ENCODE measurements at regions not wholly inside any gene's neighbourhood (a gene's known extent, or its start where the extent isn't known, plus 50 kb on each side); places are given as distances from the start of the nearest gene placed in this dataset.

DNA sequence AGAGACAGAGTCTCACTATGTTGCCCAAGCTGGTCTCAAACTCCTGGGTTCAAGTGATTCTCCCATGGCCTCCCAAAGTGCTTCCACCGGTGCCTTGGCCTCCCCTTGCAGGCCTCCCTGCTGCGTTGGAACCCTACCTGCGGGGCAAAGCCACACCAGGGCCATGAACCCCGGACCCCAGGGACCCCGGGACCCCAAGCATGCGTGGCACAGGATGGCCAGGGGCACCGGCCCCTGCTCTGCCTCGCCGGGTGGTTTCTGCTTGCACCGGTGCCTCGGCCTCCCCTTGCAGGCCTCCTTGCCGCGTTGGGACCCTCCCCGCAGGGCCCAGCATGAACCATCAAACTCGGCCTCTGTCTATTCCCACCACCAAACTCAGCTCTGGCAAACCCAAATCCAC lies 301.0 kb upstream of the NPVF start:
- no peaks in the 10 kb centered on the region for H4K20me1 ChIP-seq (ENCODE audit: insufficient read depth)
- POLR2A ChIA-PET (ENCODE audit: unreplicated experiment): no interaction called here
- H3K27ac ChIP-seq: no peak overlapping the region

DNA sequence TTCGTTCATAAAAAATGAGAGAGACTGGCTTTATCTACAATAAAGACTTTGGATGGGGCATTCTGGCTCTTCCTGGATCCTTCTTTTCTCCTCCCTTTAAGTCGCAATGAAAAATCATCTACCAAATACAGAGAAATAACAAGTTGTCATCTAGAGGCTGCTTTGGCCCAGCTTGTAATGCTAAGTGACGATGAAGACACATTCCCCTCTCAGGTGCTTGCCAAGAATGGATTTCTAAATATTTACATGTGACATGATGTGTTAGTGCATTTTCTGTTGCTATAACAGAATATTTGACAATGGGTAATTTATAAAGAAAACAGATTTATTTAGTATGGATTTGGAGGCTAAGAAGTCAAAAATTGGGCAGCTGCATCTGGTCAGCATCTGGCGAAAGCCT lies 308.6 kb upstream of the NPVF start:
- no peaks in the 10 kb centered on the region for H3K9me2 ChIP-seq (ENCODE audit: insufficient read depth)
- TF ChIP-seq CTCF (conservative IDR thresholded peaks at IDR 0.05): no peak
- TF ChIP-seq EZH2 (IDR thresholded peaks at IDR 0.05; ENCODE audit: low read depth): no peak
- H3K4me1 ChIP-seq (replicated peaks; ENCODE audit: insufficient read depth): no peaks in the 10 kb centered on the region
- POLR2A ChIA-PET (ENCODE audit: unreplicated experiment): no interaction called here
- intact Hi-C loops (cut with micrococcal nuclease; ENCODE audit: unreplicated experiment): no loop called here
- no peaks in the 10 kb centered on the region for H3K9me3 ChIP-seq (ENCODE audit: insufficient read depth, low read depth)
- no TSS peak for BruUV-seq (replicated peaks)
- H3K4me3 ChIP-seq: no peak overlapping the region
- H3K36me3 ChIP-seq (ENCODE audit: low read depth): no peaks in the 10 kb centered on the region
- peaks cover 10% of the 10 kb centered on the region; the same call in 1 of the 2 replicates for H3K27me3 ChIP-seq (ENCODE audit: insufficient read depth, low read depth)
- no peak overlapping the region for H2AFZ ChIP-seq
- no peaks in the 10 kb centered on the region for H3K79me2 ChIP-seq (ENCODE audit: low read depth)
- no peaks in the 10 kb centered on the region for H3F3A ChIP-seq (ENCODE audit: insufficient read depth, low read depth)
- H4K20me1 ChIP-seq (ENCODE audit: insufficient read depth): no peaks in the 10 kb centered on the region
- no peak overlapping the region for H3K27ac ChIP-seq
- no peak overlapping the region for H3K4me2 ChIP-seq
- DNase-seq: no peak
- CTCF ChIA-PET: no interaction called here

More for the DNA sequence above, 301.0 kb upstream of the NPVF start:
- intact Hi-C loops (cut with micrococcal nuclease; ENCODE audit: unreplicated experiment): no loop called here
- no TSS peak for BruUV-seq (replicated peaks)
- H3K4me2 ChIP-seq: no peak overlapping the region
- H3K4me1 ChIP-seq (replicated peaks; ENCODE audit: insufficient read depth): no peaks in the 10 kb centered on the region
- no peaks in the 10 kb centered on the region for H3K36me3 ChIP-seq (ENCODE audit: low read depth)
- no peaks in the 10 kb centered on the region for H3K9me2 ChIP-seq (ENCODE audit: insufficient read depth)
- CTCF ChIA-PET: no interaction called here
- H3F3A ChIP-seq (ENCODE audit: insufficient read depth, low read depth): no peaks in the 10 kb centered on the region
- TF ChIP-seq EZH2 (IDR thresholded peaks at IDR 0.05; ENCODE audit: low read depth): no peak
- no peak for TF ChIP-seq CTCF (conservative IDR thresholded peaks at IDR 0.05)
- no peaks in the 10 kb centered on the region for H3K79me2 ChIP-seq (ENCODE audit: low read depth)
- peaks cover 65% of the 10 kb centered on the region for H3K27me3 ChIP-seq (ENCODE audit: insufficient read depth, low read depth)
- H3K4me3 ChIP-seq: no peak overlapping the region
- H2AFZ ChIP-seq: no peak overlapping the region
- no peak for DNase-seq
- no peaks in the 10 kb centered on the region for H3K9me3 ChIP-seq (ENCODE audit: insufficient read depth, low read depth)

GRCh38 chr7:25537662-25538375 lies 309.5 kb upstream of the NPVF start:
- DNase-seq: no peak
- CTCF ChIA-PET: no interaction called here
- intact Hi-C loops (cut with micrococcal nuclease; ENCODE audit: unreplicated experiment): no loop called here

More at GRCh38 chr7:25537662-25538375, 309.5 kb upstream of the NPVF start:
- Histone ChIP-seq H3K4me2 (no peak overlapping the region), H4K20me1 (ENCODE audit: insufficient read depth) (no peaks in the 10 kb centered on the region), H3K27me3 (ENCODE audit: insufficient read depth, low read depth) (peaks cover 18% of the 10 kb centered on the region), H3K9me3 (ENCODE audit: insufficient read depth, low read depth) (no peaks in the 10 kb centered on the region), H3K4me1 (replicated peaks; ENCODE audit: insufficient read depth) (no peaks in the 10 kb centered on the region), H3K27ac (no peak overlapping the region), H3K9me2 (ENCODE audit: insufficient read depth) (no peaks in the 10 kb centered on the region), H3F3A (ENCODE audit: insufficient read depth, low read depth) (no peaks in the 10 kb centered on the region), H3K4me3 (no peak overlapping the region), H3K36me3 (ENCODE audit: low read depth) (no peaks in the 10 kb centered on the region), H2AFZ (no peak overlapping the region), H3K79me2 (ENCODE audit: low read depth) (no peaks in the 10 kb centered on the region)
- BruUV-seq (replicated peaks): no TSS peak
- POLR2A ChIA-PET (ENCODE audit: unreplicated experiment): no interaction called here
- TF ChIP-seq CTCF (conservative IDR thresholded peaks at IDR 0.05) (no peak), EZH2 (IDR thresholded peaks at IDR 0.05; ENCODE audit: low read depth) (no peak)
